ENCODE measurements at regions not wholly inside any gene's neighbourhood (a gene's known extent, or its start where the extent isn't known, plus 50 kb on each side); places are given as distances from the start of the nearest gene placed in this dataset.
A peak's percentile ranks its signal among the peaks of the same experiment; 100 is the strongest.

GRCh38 chr10:3452173-3452626 lies 279.6 kb upstream of the PITRM1 start:
- TF ChIP-seq CTCF (IDR thresholded peaks at IDR 0.05; ENCODE audit: unreplicated experiment): peak; percentile 33
- H3K9me3 Mint-ChIP-seq (ENCODE audit: unreplicated experiment): no peaks in the 10 kb centered on the region
- no peak for DNase-seq (ENCODE audit: low spot score)
- H3K27ac Mint-ChIP-seq (ENCODE audit: unreplicated experiment): peak overlapping the region; percentile 98
- peaks cover 19% of the 10 kb centered on the region for H3K27me3 Mint-ChIP-seq (ENCODE audit: unreplicated experiment)
- peaks cover 14% of the 10 kb centered on the region for H3K36me3 Mint-ChIP-seq (ENCODE audit: low read depth, unreplicated experiment)
- peak overlapping the region; percentile 13 for H3K4me3 Mint-ChIP-seq (ENCODE audit: unreplicated experiment)
- peaks cover 64% of the 10 kb centered on the region for H3K4me1 Mint-ChIP-seq (ENCODE audit: unreplicated experiment)

GRCh38 chr10:3451516-3452172 lies 279.1 kb upstream of the PITRM1 start:
- DNase-seq (ENCODE audit: low spot score): no peak
- H3K27ac Mint-ChIP-seq (ENCODE audit: unreplicated experiment): peak overlapping the region; percentile 98
- H3K27me3 Mint-ChIP-seq (ENCODE audit: unreplicated experiment): peaks cover 16% of the 10 kb centered on the region
- H3K9me3 Mint-ChIP-seq (ENCODE audit: unreplicated experiment): no peaks in the 10 kb centered on the region
- H3K4me1 Mint-ChIP-seq (ENCODE audit: unreplicated experiment): peaks cover 58% of the 10 kb centered on the region
- peak overlapping the region; percentile 13 for H3K4me3 Mint-ChIP-seq (ENCODE audit: unreplicated experiment)
- TF ChIP-seq CTCF (IDR thresholded peaks at IDR 0.05; ENCODE audit: unreplicated experiment): no peak
- peaks cover 10% of the 10 kb centered on the region for H3K36me3 Mint-ChIP-seq (ENCODE audit: low read depth, unreplicated experiment)

GRCh38 chr10:3446221-3446620 lies 273.6 kb upstream of the PITRM1 start:
- TF ChIP-seq CTCF (IDR thresholded peaks at IDR 0.05; ENCODE audit: unreplicated experiment): no peak
- Mint-ChIP-seq H3K27me3 (ENCODE audit: unreplicated experiment) (peaks cover 1% of the 10 kb centered on the region), H3K9me3 (ENCODE audit: unreplicated experiment) (peaks cover 4% of the 10 kb centered on the region)

GRCh38 chr10:3445648-3446047 lies 273.1 kb upstream of the PITRM1 start:
- Mint-ChIP-seq H3K27me3 (ENCODE audit: unreplicated experiment) (peaks cover 1% of the 10 kb centered on the region), H3K4me3 (ENCODE audit: unreplicated experiment) (no peak overlapping the region), H3K27ac (ENCODE audit: unreplicated experiment) (no peak overlapping the region), H3K4me1 (ENCODE audit: unreplicated experiment) (peaks cover 8% of the 10 kb centered on the region), H3K36me3 (ENCODE audit: low read depth, unreplicated experiment) (no peaks in the 10 kb centered on the region), H3K9me3 (ENCODE audit: unreplicated experiment) (peaks cover 4% of the 10 kb centered on the region)
- no peak for TF ChIP-seq CTCF (IDR thresholded peaks at IDR 0.05; ENCODE audit: unreplicated experiment)
- no peak for DNase-seq (ENCODE audit: low spot score)

More at GRCh38 chr10:3446221-3446620, 273.6 kb upstream of the PITRM1 start:
- Mint-ChIP-seq H3K27ac (ENCODE audit: unreplicated experiment) (no peak overlapping the region), H3K4me3 (ENCODE audit: unreplicated experiment) (no peak overlapping the region), H3K4me1 (ENCODE audit: unreplicated experiment) (peaks cover 13% of the 10 kb centered on the region), H3K36me3 (ENCODE audit: low read depth, unreplicated experiment) (no peaks in the 10 kb centered on the region)
- DNase-seq (ENCODE audit: low spot score): no peak

GRCh38 chr10:3442451-3442990 lies 269.9 kb upstream of the PITRM1 start:
- Mint-ChIP-seq H3K27me3 (ENCODE audit: unreplicated experiment) (peaks cover 3% of the 10 kb centered on the region), H3K36me3 (ENCODE audit: low read depth, unreplicated experiment) (no peaks in the 10 kb centered on the region), H3K27ac (ENCODE audit: unreplicated experiment) (no peak overlapping the region), H3K4me1 (ENCODE audit: unreplicated experiment) (no peaks in the 10 kb centered on the region), H3K9me3 (ENCODE audit: unreplicated experiment) (peaks cover 6% of the 10 kb centered on the region), H3K4me3 (ENCODE audit: unreplicated experiment) (no peak overlapping the region)
- DNase-seq (ENCODE audit: low spot score): no peak
- TF ChIP-seq CTCF (IDR thresholded peaks at IDR 0.05; ENCODE audit: unreplicated experiment): no peak

All from endothelial cell (in vitro differentiated cells).